ENCODE measurements at regions not wholly inside any gene's neighbourhood (a gene's known extent, or its start where the extent isn't known, plus 50 kb on each side); places are given as distances from the start of the nearest gene placed in this dataset.

DNA sequence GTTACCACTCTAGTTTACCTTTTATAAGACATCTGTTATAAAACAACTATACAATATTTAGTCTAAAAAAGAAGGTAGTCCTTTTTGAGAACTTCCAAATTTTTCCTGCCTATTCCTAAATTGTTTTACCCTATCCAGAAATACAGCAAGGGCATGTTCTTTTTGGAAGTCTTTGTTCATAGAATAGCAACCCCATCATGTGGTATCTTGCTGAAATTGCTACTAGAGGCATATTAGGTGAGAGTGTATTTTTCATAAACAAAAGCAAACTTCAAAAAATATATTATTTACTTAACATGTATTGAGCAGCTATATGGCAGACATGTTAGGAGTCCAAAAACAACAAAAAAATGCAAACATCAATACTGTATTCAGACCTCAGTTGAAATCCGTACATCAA lies 371.8 kb upstream of the NRSN1 start:
- TF ChIP-seq EZH2 (IDR thresholded peaks at IDR 0.05; ENCODE audit: low read depth) = no peak
- TF ChIP-seq, protein P1, sequence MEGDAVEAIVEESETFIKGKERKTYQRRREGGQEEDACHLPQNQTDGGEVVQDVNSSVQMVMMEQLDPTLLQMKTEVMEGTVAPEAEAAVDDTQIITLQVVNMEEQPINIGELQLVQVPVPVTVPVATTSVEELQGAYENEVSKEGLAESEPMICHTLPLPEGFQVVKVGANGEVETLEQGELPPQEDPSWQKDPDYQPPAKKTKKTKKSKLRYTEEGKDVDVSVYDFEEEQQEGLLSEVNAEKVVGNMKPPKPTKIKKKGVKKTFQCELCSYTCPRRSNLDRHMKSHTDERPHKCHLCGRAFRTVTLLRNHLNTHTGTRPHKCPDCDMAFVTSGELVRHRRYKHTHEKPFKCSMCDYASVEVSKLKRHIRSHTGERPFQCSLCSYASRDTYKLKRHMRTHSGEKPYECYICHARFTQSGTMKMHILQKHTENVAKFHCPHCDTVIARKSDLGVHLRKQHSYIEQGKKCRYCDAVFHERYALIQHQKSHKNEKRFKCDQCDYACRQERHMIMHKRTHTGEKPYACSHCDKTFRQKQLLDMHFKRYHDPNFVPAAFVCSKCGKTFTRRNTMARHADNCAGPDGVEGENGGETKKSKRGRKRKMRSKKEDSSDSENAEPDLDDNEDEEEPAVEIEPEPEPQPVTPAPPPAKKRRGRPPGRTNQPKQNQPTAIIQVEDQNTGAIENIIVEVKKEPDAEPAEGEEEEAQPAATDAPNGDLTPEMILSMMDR (conservative IDR thresholded peaks at IDR 0.05) = peak; percentile 44; the same call in 1 of the 2 replicates
